ENCODE measurements at regions not wholly inside any gene's neighbourhood (a gene's known extent, or its start where the extent isn't known, plus 50 kb on each side); places are given as distances from the start of the nearest gene placed in this dataset.

GRCh38 chr1:80075351-80075750, 1068.8 kb upstream of the ADGRL4 start:
- Histone ChIP-seq H3K27me3 (ENCODE audit: control insufficient read depth, insufficient read depth, low read length, poor library complexity, severe bottlenecking) (no peaks in the 10 kb centered on the region), H3K4me3 (ENCODE audit: low read length) (no peak overlapping the region), H3K9ac (ENCODE audit: extremely low read depth, low read length, poor library complexity, severe bottlenecking) (no peak overlapping the region), H3K4me1 (ENCODE audit: control insufficient read depth, insufficient read depth, low read length) (no peaks in the 10 kb centered on the region), H3K9me3 (ENCODE audit: control insufficient read depth, low read length) (no peaks in the 10 kb centered on the region), H3K36me3 (ENCODE audit: control insufficient read depth, insufficient read depth, low read length) (no peaks in the 10 kb centered on the region), H3K27ac (ENCODE audit: low read depth, low read length) (no peak overlapping the region)
- Mint-ChIP-seq H3K9me3 (no peaks in the 10 kb centered on the region), H3K36me3 (ENCODE audit: low read depth) (no peaks in the 10 kb centered on the region), H3K4me1 (peaks cover 4% of the 10 kb centered on the region), H3K27me3 (ENCODE audit: insufficient read depth) (no peaks in the 10 kb centered on the region), H3K27ac (no peak overlapping the region), H3K4me3 (no peak overlapping the region)
- TF ChIP-seq, protein P1, sequence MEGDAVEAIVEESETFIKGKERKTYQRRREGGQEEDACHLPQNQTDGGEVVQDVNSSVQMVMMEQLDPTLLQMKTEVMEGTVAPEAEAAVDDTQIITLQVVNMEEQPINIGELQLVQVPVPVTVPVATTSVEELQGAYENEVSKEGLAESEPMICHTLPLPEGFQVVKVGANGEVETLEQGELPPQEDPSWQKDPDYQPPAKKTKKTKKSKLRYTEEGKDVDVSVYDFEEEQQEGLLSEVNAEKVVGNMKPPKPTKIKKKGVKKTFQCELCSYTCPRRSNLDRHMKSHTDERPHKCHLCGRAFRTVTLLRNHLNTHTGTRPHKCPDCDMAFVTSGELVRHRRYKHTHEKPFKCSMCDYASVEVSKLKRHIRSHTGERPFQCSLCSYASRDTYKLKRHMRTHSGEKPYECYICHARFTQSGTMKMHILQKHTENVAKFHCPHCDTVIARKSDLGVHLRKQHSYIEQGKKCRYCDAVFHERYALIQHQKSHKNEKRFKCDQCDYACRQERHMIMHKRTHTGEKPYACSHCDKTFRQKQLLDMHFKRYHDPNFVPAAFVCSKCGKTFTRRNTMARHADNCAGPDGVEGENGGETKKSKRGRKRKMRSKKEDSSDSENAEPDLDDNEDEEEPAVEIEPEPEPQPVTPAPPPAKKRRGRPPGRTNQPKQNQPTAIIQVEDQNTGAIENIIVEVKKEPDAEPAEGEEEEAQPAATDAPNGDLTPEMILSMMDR (conservative IDR thresholded peaks at IDR 0.05), result no peak
- DNase-seq, result no peak
- WGBS, 2 experiments (ENCODE audit: insufficient coverage in 1 of 2, insufficient read length in 1 of 2), result 86 to 92% methylated on average over 3 to 4 of the region's 4 CpGs

GRCh38 chr1:80072563-80072962, 1066.0 kb upstream of the ADGRL4 start:
- WGBS, 2 experiments (ENCODE audit: insufficient coverage in 1 of 2, insufficient read length in 1 of 2), result 100% methylated on average over 2 of the region's 2 CpGs; no CpG with 5 or more reads in 1 of the 2 experiments

GRCh38 chr1:80066060-80066459, 1059.5 kb upstream of the ADGRL4 start:
- Mint-ChIP-seq H3K27me3 (ENCODE audit: insufficient read depth) (no peaks in the 10 kb centered on the region), H3K4me3 (no peak overlapping the region), H3K36me3 (ENCODE audit: low read depth) (no peaks in the 10 kb centered on the region), H3K4me1 (peaks cover 8% of the 10 kb centered on the region), H3K9me3 (no peaks in the 10 kb centered on the region), H3K27ac (peak overlapping the region; percentile 44)
- Histone ChIP-seq H3K9ac (ENCODE audit: extremely low read depth, low read length, poor library complexity, severe bottlenecking) (no peak overlapping the region), H3K27me3 (ENCODE audit: control insufficient read depth, insufficient read depth, low read length, poor library complexity, severe bottlenecking) (no peaks in the 10 kb centered on the region), H3K36me3 (ENCODE audit: control insufficient read depth, insufficient read depth, low read length) (no peaks in the 10 kb centered on the region), H3K9me3 (ENCODE audit: control insufficient read depth, low read length) (no peaks in the 10 kb centered on the region), H3K4me1 (ENCODE audit: control insufficient read depth, insufficient read depth, low read length) (no peaks in the 10 kb centered on the region), H3K27ac (ENCODE audit: low read depth, low read length) (no peak overlapping the region), H3K4me3 (ENCODE audit: low read length) (no peak overlapping the region)
- TF ChIP-seq, protein P1 (conservative IDR thresholded peaks at IDR 0.05), result no peak
- 91 to 94% methylated on average over 2 of the region's 2 CpGs for WGBS, 2 experiments (ENCODE audit: insufficient coverage in 1 of 2, insufficient read length in 1 of 2)
- DNase-seq, result no peak

More at GRCh38 chr1:80072563-80072962, 1066.0 kb upstream of the ADGRL4 start:
- H3K9me3 ChIP-seq (ENCODE audit: control insufficient read depth, low read length), result no peaks in the 10 kb centered on the region
- Mint-ChIP-seq H3K4me1 (peaks cover 4% of the 10 kb centered on the region), H3K27ac (no peak overlapping the region), H3K9me3 (no peaks in the 10 kb centered on the region), H3K27me3 (ENCODE audit: insufficient read depth) (no peaks in the 10 kb centered on the region), H3K4me3 (no peak overlapping the region), H3K36me3 (ENCODE audit: low read depth) (no peaks in the 10 kb centered on the region)
- TF ChIP-seq, protein P1 (conservative IDR thresholded peaks at IDR 0.05), result no peak
- no peak overlapping the region for H3K27ac ChIP-seq (ENCODE audit: low read depth, low read length)
- no peaks in the 10 kb centered on the region for H3K36me3 ChIP-seq (ENCODE audit: control insufficient read depth, insufficient read depth, low read length)
- H3K4me3 ChIP-seq (ENCODE audit: low read length), result no peak overlapping the region
- no peak for DNase-seq
- H3K4me1 ChIP-seq (ENCODE audit: control insufficient read depth, insufficient read depth, low read length), result no peaks in the 10 kb centered on the region
- H3K9ac ChIP-seq (ENCODE audit: extremely low read depth, low read length, poor library complexity, severe bottlenecking), result no peak overlapping the region
- H3K27me3 ChIP-seq (ENCODE audit: control insufficient read depth, insufficient read depth, low read length, poor library complexity, severe bottlenecking), result no peaks in the 10 kb centered on the region

Measured in endodermal cell (in vitro differentiated cells).